Activated T-cell treated with anti-CD3 and anti-CD28 coated beads, Interleukin-2, amount 50 U/mL, for 24 hours (primary cell): ENCODE measurements at regions not wholly inside any gene's neighbourhood (a gene's known extent, or its start where the extent isn't known, plus 50 kb on each side); places are given as distances from the start of the nearest gene placed in this dataset.

Source experiments
- DNase-seq: peaks from one replicate; pipeline ENCODE4 v3.0.0-alpha.2; 2020
- H3K27ac Mint-ChIP-seq: 2 replicates; pipeline ENCODE4 v1.8.0; 2020; ENCODE audit warnings: mild to moderate bottlenecking, mixed read lengths
- H3K27me3 Mint-ChIP-seq: 2 replicates; pipeline ENCODE4 v1.8.0; 2020; ENCODE audit warnings: mixed read lengths
- H3K36me3 Mint-ChIP-seq: 2 replicates; pipeline ENCODE4 v1.8.0; 2020; ENCODE audit warnings: low read depth, mixed read lengths
- H3K4me1 Mint-ChIP-seq: 2 replicates; pipeline ENCODE4 v1.8.0; 2020; ENCODE audit warnings: low read depth, mixed read lengths
- H3K4me3 Mint-ChIP-seq: 2 replicates; pipeline ENCODE4 v1.8.0; 2020; ENCODE audit warnings: mild to moderate bottlenecking, moderate library complexity, mixed read lengths
- H3K9me3 Mint-ChIP-seq: 2 replicates; pipeline ENCODE4 v1.8.0; 2020; ENCODE audit warnings: mixed read lengths

GRCh38 chr12:115343008-115343407, 659.0 kb upstream of the TBX3 start:
- Mint-ChIP-seq H3K9me3 (peaks cover 13% of the 10 kb centered on the region), H3K27me3 (no peaks in the 10 kb centered on the region), H3K36me3 (no peaks in the 10 kb centered on the region), H3K4me3 (no peak overlapping the region), H3K4me1 (peaks cover 4% of the 10 kb centered on the region), H3K27ac (no peak overlapping the region)
- DNase-seq = no peak

GRCh38 chr12:115341442-115341841, 657.5 kb upstream of the TBX3 start:
- DNase-seq = no peak
- Mint-ChIP-seq H3K4me1 (peaks cover 4% of the 10 kb centered on the region), H3K4me3 (no peak overlapping the region), H3K9me3 (peaks cover 15% of the 10 kb centered on the region), H3K36me3 (no peaks in the 10 kb centered on the region), H3K27ac (no peak overlapping the region), H3K27me3 (no peaks in the 10 kb centered on the region)

- Mint-ChIP-seq H3K9me3 (peaks cover 15% of the 10 kb centered on the region), H3K27me3 (no peaks in the 10 kb centered on the region), H3K4me1 (peaks cover 4% of the 10 kb centered on the region), H3K27ac (no peak overlapping the region), H3K4me3 (no peak overlapping the region), H3K36me3 (no peaks in the 10 kb centered on the region)
- no peak for DNase-seq
Measured at GRCh38 chr12:115338566-115339294, 654.8 kb upstream of the TBX3 start.

GRCh38 chr12:115337693-115338543, 653.9 kb upstream of the TBX3 start:
- no peak overlapping the region for H3K4me3 Mint-ChIP-seq
- H3K36me3 Mint-ChIP-seq = no peaks in the 10 kb centered on the region
- peaks cover 14% of the 10 kb centered on the region for H3K9me3 Mint-ChIP-seq
- DNase-seq = no peak
- no peak overlapping the region for H3K27ac Mint-ChIP-seq
- no peaks in the 10 kb centered on the region for H3K27me3 Mint-ChIP-seq
- peaks cover 4% of the 10 kb centered on the region for H3K4me1 Mint-ChIP-seq

DNA sequence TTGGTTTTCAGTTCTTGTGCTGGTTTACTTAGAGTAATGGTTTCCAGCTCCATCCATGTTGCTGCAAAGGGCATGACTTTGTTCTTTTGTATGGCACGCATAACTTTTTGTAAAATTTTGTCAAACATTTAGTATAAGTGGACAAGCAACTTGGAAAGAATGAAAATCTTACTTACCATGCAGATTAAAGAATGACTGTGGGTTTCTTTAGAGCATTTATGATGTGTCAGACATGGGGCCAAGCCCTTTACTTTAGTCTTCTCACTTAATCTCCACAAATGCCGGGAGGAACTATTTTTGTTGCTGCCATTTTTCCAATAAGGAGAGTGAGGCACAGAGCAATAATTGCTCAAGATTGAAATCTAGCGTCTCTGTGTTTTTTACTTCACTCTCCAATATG, 652.5 kb upstream of the TBX3 start:
- Mint-ChIP-seq H3K27me3 (no peaks in the 10 kb centered on the region), H3K4me1 (peaks cover 3% of the 10 kb centered on the region), H3K4me3 (no peak overlapping the region), H3K9me3 (peaks cover 5% of the 10 kb centered on the region), H3K36me3 (no peaks in the 10 kb centered on the region), H3K27ac (no peak overlapping the region)
- DNase-seq = no peak

GRCh38 chr12:115335594-115335993, 651.6 kb upstream of the TBX3 start:
- H3K27ac Mint-ChIP-seq = no peak overlapping the region
- H3K9me3 Mint-ChIP-seq = peaks cover 3% of the 10 kb centered on the region
- no peaks in the 10 kb centered on the region for H3K27me3 Mint-ChIP-seq
- no peak overlapping the region for H3K4me3 Mint-ChIP-seq
- DNase-seq = no peak
- H3K36me3 Mint-ChIP-seq = no peaks in the 10 kb centered on the region
- no peaks in the 10 kb centered on the region for H3K4me1 Mint-ChIP-seq

DNA sequence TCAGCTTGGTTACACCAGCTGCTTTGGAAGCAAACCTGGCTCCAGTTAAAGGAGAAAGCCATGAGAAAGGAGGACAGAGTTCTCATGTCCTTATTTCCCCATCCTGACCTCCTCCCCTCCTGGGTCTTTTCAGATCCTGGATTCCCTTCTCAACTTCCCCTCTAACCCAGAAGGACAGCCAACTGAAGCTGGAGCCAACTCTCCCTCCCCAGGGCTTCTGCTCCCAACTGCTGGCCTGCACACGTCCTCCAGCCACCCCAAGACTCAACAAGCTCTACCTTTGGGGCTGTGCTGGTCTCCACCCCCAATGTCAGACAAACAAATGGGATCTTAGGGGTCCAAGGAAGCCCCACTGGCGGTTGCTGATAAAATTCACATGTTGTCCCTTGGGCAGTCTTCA, 651.1 kb upstream of the TBX3 start:
- H3K36me3 Mint-ChIP-seq = no peaks in the 10 kb centered on the region
- no peaks in the 10 kb centered on the region for H3K4me1 Mint-ChIP-seq
- no peak overlapping the region for H3K4me3 Mint-ChIP-seq
- no peak for DNase-seq
- no peak overlapping the region for H3K27ac Mint-ChIP-seq
- no peaks in the 10 kb centered on the region for H3K27me3 Mint-ChIP-seq
- H3K9me3 Mint-ChIP-seq = peaks cover 3% of the 10 kb centered on the region

DNA sequence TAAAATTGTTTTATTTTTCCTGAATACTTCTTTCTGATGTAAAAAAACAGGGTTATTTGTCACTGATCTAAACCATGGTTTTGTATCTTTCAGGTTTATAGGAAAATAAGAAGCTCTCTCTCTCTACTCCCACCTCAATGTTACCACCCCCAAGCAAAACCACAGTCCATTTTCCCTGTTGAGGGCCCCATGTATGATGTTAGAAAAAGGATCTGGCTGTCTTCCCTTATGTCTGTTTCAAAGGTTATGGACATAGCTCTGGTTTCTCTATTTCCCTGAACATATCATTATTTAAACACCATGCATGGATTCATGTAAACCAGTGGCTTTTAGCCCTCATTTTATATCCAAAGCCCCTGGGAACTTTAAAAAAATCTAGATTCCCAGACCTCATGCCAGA, 649.0 kb upstream of the TBX3 start:
- Mint-ChIP-seq H3K36me3 (no peaks in the 10 kb centered on the region), H3K9me3 (peaks cover 3% of the 10 kb centered on the region)
- DNase-seq = no peak

GRCh38 chr12:115325858-115326257, 641.9 kb upstream of the TBX3 start:
- no peaks in the 10 kb centered on the region for H3K4me1 Mint-ChIP-seq
- H3K4me3 Mint-ChIP-seq = no peak overlapping the region
- no peaks in the 10 kb centered on the region for H3K27me3 Mint-ChIP-seq
- peaks cover 7% of the 10 kb centered on the region for H3K9me3 Mint-ChIP-seq
- no peak for DNase-seq
- no peaks in the 10 kb centered on the region for H3K36me3 Mint-ChIP-seq
- no peak overlapping the region for H3K27ac Mint-ChIP-seq

More for the DNA sequence above, 649.0 kb upstream of the TBX3 start:
- Mint-ChIP-seq H3K4me3 (no peak overlapping the region), H3K27ac (no peak overlapping the region), H3K27me3 (no peaks in the 10 kb centered on the region), H3K4me1 (no peaks in the 10 kb centered on the region)

DNA sequence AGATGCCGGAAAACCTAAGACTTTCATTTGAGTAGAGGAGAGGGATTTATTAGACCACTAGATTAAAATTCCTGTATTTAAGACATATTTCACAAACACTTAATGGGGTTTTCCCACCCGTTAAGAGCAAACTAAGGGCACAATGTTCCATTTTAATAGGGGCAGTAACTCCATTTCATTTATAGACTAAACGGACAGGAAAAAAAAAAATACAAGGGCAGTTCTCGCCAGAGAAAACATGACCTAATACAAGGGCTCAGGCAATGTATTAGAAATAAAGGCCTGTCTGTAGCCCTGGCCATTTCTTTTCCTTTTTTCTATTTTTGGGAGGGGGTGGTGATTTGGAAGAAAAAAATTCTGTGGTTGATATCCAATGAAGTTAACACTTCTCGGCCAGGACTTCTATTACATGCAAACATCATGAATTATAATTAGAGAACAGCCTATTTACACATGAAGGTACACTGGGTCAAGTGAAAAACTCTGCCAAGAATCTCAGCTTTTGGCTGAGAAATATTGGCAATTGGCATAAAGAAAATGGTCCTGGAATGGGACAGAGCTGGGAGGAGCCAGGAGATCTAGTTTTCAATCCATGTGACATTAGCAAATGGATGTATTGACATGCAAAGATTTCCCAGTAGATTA, 641.1 kb upstream of the TBX3 start:
- Mint-ChIP-seq H3K27ac (no peak overlapping the region), H3K4me3 (no peak overlapping the region), H3K27me3 (no peaks in the 10 kb centered on the region), H3K36me3 (no peaks in the 10 kb centered on the region), H3K9me3 (peaks cover 7% of the 10 kb centered on the region), H3K4me1 (no peaks in the 10 kb centered on the region)
- no peak for DNase-seq

GRCh38 chr12:115323223-115323905, 639.4 kb upstream of the TBX3 start:
- Mint-ChIP-seq H3K36me3 (no peaks in the 10 kb centered on the region), H3K27me3 (no peaks in the 10 kb centered on the region)
- DNase-seq = no peak

DNA sequence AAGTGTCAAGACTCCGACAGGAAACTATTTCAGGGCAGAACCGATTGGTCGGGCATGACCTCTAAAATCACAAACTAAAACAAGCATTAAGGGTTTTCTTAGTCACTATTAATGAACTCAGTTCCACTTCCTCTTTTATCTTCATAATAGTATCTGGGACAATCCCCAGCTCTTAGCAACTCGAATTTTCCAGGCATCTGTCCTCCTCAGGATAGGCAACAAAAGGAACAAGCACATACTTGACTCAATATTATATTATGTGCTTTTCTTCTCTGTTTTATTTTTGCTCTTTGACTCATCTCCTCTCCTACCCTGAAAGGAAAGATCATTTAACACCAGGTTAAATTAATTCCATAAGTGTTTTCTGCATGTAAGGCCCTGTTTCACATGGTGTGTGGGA, 638.3 kb upstream of the TBX3 start:
- H3K27ac Mint-ChIP-seq = no peak overlapping the region

More at GRCh38 chr12:115323223-115323905, 639.4 kb upstream of the TBX3 start:
- no peak overlapping the region for H3K4me3 Mint-ChIP-seq
- no peaks in the 10 kb centered on the region for H3K4me1 Mint-ChIP-seq
- H3K27ac Mint-ChIP-seq = no peak overlapping the region
- H3K9me3 Mint-ChIP-seq = peaks cover 7% of the 10 kb centered on the region

DNA sequence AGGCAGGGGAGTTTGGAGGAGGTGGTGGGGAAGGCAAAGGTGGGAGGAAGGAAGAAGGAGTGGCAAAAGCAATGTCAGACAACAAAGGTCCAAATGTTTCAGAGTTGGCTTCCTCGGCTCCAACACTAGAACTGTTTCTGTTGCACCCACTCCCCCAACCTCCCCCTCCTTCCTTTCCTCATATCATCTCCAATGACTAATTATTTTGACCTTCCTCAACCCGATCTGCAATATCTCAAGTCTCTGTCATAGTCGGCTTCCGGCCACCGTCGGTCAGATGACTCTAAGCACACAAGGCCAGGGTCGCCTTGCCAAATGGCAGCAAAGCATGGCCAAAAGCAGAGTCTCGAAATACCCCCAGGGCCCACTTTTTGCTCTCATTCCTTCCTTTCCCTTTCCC, 637.0 kb upstream of the TBX3 start:
- Mint-ChIP-seq H3K36me3 (no peaks in the 10 kb centered on the region), H3K27me3 (no peaks in the 10 kb centered on the region), H3K27ac (no peak overlapping the region), H3K4me1 (no peaks in the 10 kb centered on the region), H3K4me3 (no peak overlapping the region), H3K9me3 (peaks cover 7% of the 10 kb centered on the region)
- no peak for DNase-seq

More for the DNA sequence above, 638.3 kb upstream of the TBX3 start:
- Mint-ChIP-seq H3K4me3 (no peak overlapping the region), H3K36me3 (no peaks in the 10 kb centered on the region), H3K9me3 (peaks cover 7% of the 10 kb centered on the region), H3K27me3 (no peaks in the 10 kb centered on the region), H3K4me1 (no peaks in the 10 kb centered on the region)
- DNase-seq = no peak

DNA sequence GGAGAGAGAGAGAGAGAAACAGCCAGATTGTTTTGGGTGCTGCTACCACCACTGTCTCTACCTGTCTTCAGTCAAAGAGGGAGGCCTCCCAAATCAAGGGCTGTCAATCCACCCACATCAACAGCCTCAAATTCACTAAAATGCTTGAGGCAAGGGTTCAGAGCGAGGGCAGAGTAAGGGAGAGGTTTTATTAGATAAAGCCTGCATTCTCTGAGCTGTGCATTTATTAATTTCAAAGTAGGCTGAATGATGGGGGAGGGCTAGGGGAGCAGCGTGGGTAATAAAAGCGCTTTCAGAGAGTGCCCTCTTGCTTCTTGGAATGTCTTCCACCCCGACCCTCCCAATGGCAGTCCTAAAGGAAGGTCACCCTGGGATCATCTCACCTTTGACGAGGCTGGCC, 636.5 kb upstream of the TBX3 start:
- no peaks in the 10 kb centered on the region for H3K36me3 Mint-ChIP-seq
- no peaks in the 10 kb centered on the region for H3K4me1 Mint-ChIP-seq
- H3K9me3 Mint-ChIP-seq = peaks cover 7% of the 10 kb centered on the region
- DNase-seq = no peak
- H3K27me3 Mint-ChIP-seq = no peaks in the 10 kb centered on the region
- no peak overlapping the region for H3K4me3 Mint-ChIP-seq
- no peak overlapping the region for H3K27ac Mint-ChIP-seq
